GM12878 (cell line): ENCODE measurements at regions not wholly inside any gene's neighbourhood (a gene's known extent, or its start where the extent isn't known, plus 50 kb on each side); places are given as distances from the start of the nearest gene placed in this dataset.

ENCODE experiments used
- ATF3 ChIP-seq: IDR thresholded peaks from 2 replicates; pipeline ENCODE4 v1.6.1; 2011; ENCODE audit warnings: low read depth, mild to moderate bottlenecking, low read length, moderate library complexity, borderline replicate concordance; ENCODE audit errors: extremely low read depth
- BCL11A ChIP-seq: IDR thresholded peaks from 2 replicates; pipeline ENCODE4 v1.6.1; 2011; ENCODE audit warnings: low read depth, low read length
- CBX5 ChIP-seq: sonication (generic); IDR thresholded peaks from 2 replicates; pipeline ENCODE4 v1.6.1; 2016; ENCODE audit warnings: low read depth, moderate library complexity, mild to moderate bottlenecking, inconsistent platforms
- EGR1 ChIP-seq, 2 experiments: IDR thresholded peaks; 1 replicate in 1 of 2; 2 replicates in 1 of 2; pipeline ENCODE4 v1.6.1; 2011 to 2012; ENCODE audit warnings: low read depth in 2 of 2, low read length in 2 of 2, borderline replicate concordance in 1 of 2, mild to moderate bottlenecking in 1 of 2, moderate library complexity in 1 of 2
- FOS ChIP-seq: IDR thresholded peaks from 3 replicates; pipeline ENCODE4 v1.6.1; 2011; ENCODE audit warnings: borderline replicate concordance; ENCODE audit not compliant: insufficient read length; ENCODE audit errors: extremely low read depth
- IKZF1 ChIP-seq: fragments of 450-650 bp; conservative IDR thresholded peaks from 2 replicates; pipeline ENCODE4 v1.6.1; 2017; ENCODE audit warnings: antibody characterized with exemption, mild to moderate bottlenecking
- IRF5 ChIP-seq: fragments of 450-650 bp; IDR thresholded peaks from 2 replicates; pipeline ENCODE4 v1.6.1; 2017; ENCODE audit warnings: borderline replicate concordance
- LARP7 ChIP-seq: fragments of 450-650 bp; IDR thresholded peaks from 2 replicates; pipeline ENCODE4 v1.6.1; 2017; ENCODE audit warnings: mild to moderate bottlenecking
- MYC ChIP-seq: IDR thresholded peaks from 2 replicates; pipeline ENCODE4 v1.6.1; 2011; ENCODE audit warnings: mild to moderate bottlenecking, low read length, moderate library complexity, inconsistent platforms; ENCODE audit not compliant: insufficient read depth, insufficient replicate concordance, insufficient read length, severe bottlenecking
- NKRF ChIP-seq: fragments of 450-650 bp; conservative IDR thresholded peaks from 2 replicates; pipeline ENCODE4 v1.6.1; 2017; ENCODE audit warnings: mild to moderate bottlenecking, moderate library complexity
- REST ChIP-seq: IDR thresholded peaks from 2 replicates; pipeline ENCODE4 v1.6.1; 2012; ENCODE audit warnings: mild to moderate bottlenecking, low read depth, low read length
- STAT3 ChIP-seq: IDR thresholded peaks from 2 replicates; pipeline ENCODE4 v1.6.1; 2011; ENCODE audit warnings: low read depth, low read length, improper control_type of control experiment
- TAF1 ChIP-seq: IDR thresholded peaks from 2 replicates; pipeline ENCODE4 v1.6.1; 2011; ENCODE audit warnings: mild to moderate bottlenecking, low read depth, low read length, borderline replicate concordance
- TARDBP ChIP-seq: IDR thresholded peaks from 2 replicates; pipeline ENCODE4 v1.6.1; 2016; ENCODE audit warnings: borderline replicate concordance
- ZBTB4 ChIP-seq: fragments of 450-650 bp; formaldehyde crosslinking; IDR thresholded peaks from 2 replicates; pipeline ENCODE4 v1.4.0; 2022; ENCODE audit warnings: mild to moderate bottlenecking, moderate library complexity

GRCh38 chr3:137249311-137249940 lies 291.6 kb downstream of the IL20RB start (continued):
- TF ChIP-seq ZBTB4 (CRISPR knock-in tag) = no peak
- no peak for TF ChIP-seq LARP7
- TF ChIP-seq NKRF = no peak
- TF ChIP-seq MYC = no peak
- no peak for TF ChIP-seq TARDBP
- no peak for TF ChIP-seq FOS
- no peak for TF ChIP-seq ATF3
- TF ChIP-seq IKZF1 = peak; percentile 19; the same call in 1 of the 2 replicates
- TF ChIP-seq IRF5 = no peak
- TF ChIP-seq BCL11A = no peak; the same call in 1 of the 2 replicates
- no peak for TF ChIP-seq REST
- TF ChIP-seq EGR1 (IDR thresholded peaks at IDR 0.05; ENCODE audit: borderline replicate concordance in 1 of 2, low read depth in 2 of 2, low read length in 2 of 2) = 0 out of 3 replicates have a peak, but pooled peaks of 1 of the 2 experiments have one; percentile 6
- no peak for TF ChIP-seq STAT3
- peak; percentile 26; the same call in 1 of the 2 replicates for TF ChIP-seq CBX5
- no peak for TF ChIP-seq TAF1
